COLO668 (cell line): ENCODE measurements at regions not wholly inside any gene's neighbourhood (a gene's known extent, or its start where the extent isn't known, plus 50 kb on each side); places are given as distances from the start of the nearest gene placed in this dataset.
"Not testable (repeated sequence)": the region's sequence is repeated elsewhere in the genome, so short reads cannot be mapped to it uniquely, and the experiment has no call there.

ENCODE experiments used
- DNase-seq: peaks from one replicate; lab custom pipeline; 2025; ENCODE audit not compliant: unreplicated experiment; lab: John Stamatoyannopoulos, UW

GRCh38 chr2:67771380-67771779 is 291.4 kb downstream of the C1D start:
- no peak for DNase-seq

GRCh38 chr2:67772216-67773170 is 290.3 kb downstream of the C1D start:
- DNase-seq: no peak

GRCh38 chr2:67773851-67774250 is 289.0 kb downstream of the C1D start:
- DNase-seq: no peak

GRCh38 chr2:67776276-67776675 is 286.5 kb downstream of the C1D start:
- no peak for DNase-seq

GRCh38 chr2:67777010-67777409 is 285.8 kb downstream of the C1D start:
- no peak for DNase-seq

GRCh38 chr2:67777836-67778429 is 284.9 kb downstream of the C1D start:
- no peak for DNase-seq

GRCh38 chr2:67780841-67781240 is 282.0 kb downstream of the C1D start:
- not testable (repeated sequence) for DNase-seq

- no peak for DNase-seq
These were observed 280.4 kb downstream of the C1D start for GRCh38 chr2:67782443-67782842.

- DNase-seq: no peak
These were observed 279.8 kb downstream of the C1D start for GRCh38 chr2:67783026-67783425.

GRCh38 chr2:67790622-67791021 is 272.2 kb downstream of the C1D start:
- no peak for DNase-seq

- no peak for DNase-seq
These were observed 270.6 kb downstream of the C1D start for GRCh38 chr2:67792191-67792590.

- no peak for DNase-seq
These were observed 270.1 kb downstream of the C1D start for GRCh38 chr2:67792681-67793091.

GRCh38 chr2:67797801-67798540 is 264.8 kb downstream of the C1D start:
- DNase-seq: no peak

GRCh38 chr2:67798541-67799160 is 264.2 kb downstream of the C1D start:
- no peak for DNase-seq

GRCh38 chr2:67799886-67800285 is 262.9 kb downstream of the C1D start:
- DNase-seq: no peak

- DNase-seq: no peak
These were observed 260.5 kb downstream of the C1D start for GRCh38 chr2:67802291-67802690.

GRCh38 chr2:67802824-67803223 is 260.0 kb downstream of the C1D start:
- no peak for DNase-seq

- DNase-seq: no peak
These were observed 256.0 kb downstream of the C1D start for GRCh38 chr2:67806816-67807215.

- no peak for DNase-seq
These were observed 254.7 kb downstream of the C1D start for GRCh38 chr2:67808112-67808511.

GRCh38 chr2:67812682-67813081 is 250.1 kb downstream of the C1D start:
- DNase-seq: no peak

- DNase-seq: no peak
These were observed 239.1 kb downstream of the C1D start for GRCh38 chr2:67823726-67824125.
